ENCODE measurements at regions not wholly inside any gene's neighbourhood (a gene's known extent, or its start where the extent isn't known, plus 50 kb on each side); places are given as distances from the start of the nearest gene placed in this dataset.
"Not testable (repeated sequence)": the region's sequence is repeated elsewhere in the genome, so short reads cannot be mapped to it uniquely, and the experiment has no call there.

DNA sequence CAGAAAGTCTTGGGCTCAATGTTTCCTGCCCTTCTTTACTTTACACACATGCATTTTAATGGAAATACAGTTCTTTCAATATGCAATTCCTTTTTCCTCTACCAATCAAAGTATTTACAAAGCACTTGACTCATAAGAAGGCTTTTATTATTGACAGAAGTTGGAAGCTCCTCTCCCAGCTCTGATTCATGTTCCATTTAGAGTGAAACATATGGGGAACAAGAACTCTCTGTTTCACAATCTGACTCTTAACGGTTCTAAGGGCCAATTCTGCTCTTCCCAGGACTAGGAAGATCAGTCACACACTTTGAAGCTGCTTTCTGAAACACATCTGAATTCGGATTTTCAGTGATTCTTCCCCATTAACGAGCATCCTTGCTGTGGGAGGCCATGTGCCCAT, 300.5 kb downstream of the ANAPC1 start:
- H3K4me3 ChIP-seq; H3K27me3 ChIP-seq; H3K36me3 ChIP-seq; H3K9me3 ChIP-seq; DNase-seq; H3K27ac ChIP-seq; H3K4me1 ChIP-seq; intact Hi-C loops (cut with DNase I; ENCODE audit: low total_unique reads): not testable (repeated sequence)

DNA sequence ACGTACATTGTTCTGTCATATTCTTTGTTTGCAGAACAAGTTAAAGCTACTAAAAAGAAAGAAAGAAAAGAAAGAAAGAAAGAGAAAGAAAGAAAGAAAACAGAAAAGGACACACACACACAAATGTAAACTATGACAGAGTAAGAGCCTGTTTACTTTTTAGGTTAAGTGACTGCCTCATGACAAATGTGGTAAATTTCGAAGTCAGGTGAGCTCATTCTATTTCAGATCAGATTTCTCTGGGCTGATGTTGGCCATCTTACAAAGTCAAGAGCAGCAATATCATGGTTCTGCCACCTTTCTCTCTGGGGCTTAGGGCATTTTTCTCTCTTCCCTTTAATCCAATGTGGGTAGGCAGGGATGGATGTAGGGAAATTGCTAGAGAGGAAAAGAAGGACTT, 299.5 kb downstream of the ANAPC1 start:
- H3K27ac ChIP-seq; DNase-seq; H3K4me1 ChIP-seq; intact Hi-C loops (cut with DNase I; ENCODE audit: low total_unique reads); H3K36me3 ChIP-seq; H3K4me3 ChIP-seq; H3K27me3 ChIP-seq; H3K9me3 ChIP-seq: not testable (repeated sequence)

DNA sequence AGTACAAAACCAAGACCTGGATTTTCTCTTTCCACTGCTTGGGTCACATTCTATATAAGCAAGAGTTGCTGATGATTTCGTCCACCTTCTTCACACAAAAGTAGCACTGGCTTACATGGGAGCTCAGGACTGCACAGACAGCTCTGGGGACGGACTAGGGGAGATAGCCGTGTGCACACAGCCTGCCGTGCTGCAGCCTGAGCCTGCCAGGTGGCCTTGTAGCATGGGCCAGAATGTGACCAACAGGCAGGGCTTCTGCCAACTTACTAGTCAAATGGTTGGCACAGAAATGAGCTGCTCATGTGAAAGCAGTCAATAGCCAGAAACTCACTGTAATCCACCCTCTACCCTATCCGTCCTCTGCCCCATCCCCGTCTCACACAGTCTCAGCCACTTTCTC, 299.0 kb downstream of the ANAPC1 start:
- H3K9me3 ChIP-seq; H3K36me3 ChIP-seq; intact Hi-C loops (cut with DNase I; ENCODE audit: low total_unique reads); H3K27ac ChIP-seq; H3K27me3 ChIP-seq; H3K4me3 ChIP-seq; DNase-seq; H3K4me1 ChIP-seq: not testable (repeated sequence)

DNA sequence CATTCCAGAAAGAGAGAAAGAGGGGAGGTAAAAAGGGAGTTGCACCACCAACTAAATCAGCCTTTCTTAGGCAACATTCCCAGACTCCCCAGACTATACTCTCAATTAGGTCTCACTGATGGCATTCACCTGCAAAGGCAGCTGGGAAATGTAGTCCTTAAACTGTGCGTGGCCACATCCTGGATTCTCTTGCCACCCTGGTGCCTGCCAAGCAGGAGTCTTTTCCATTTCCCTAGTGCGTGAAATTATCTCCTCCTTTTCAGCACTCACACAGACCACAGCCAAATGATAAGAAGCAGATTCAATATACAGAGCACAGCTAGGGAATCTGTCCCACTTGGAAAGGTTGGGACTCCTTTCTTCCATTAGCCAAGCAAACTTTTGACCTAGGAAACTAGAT, 298.0 kb downstream of the ANAPC1 start:
- H3K9me3 ChIP-seq; H3K27me3 ChIP-seq; DNase-seq; H3K27ac ChIP-seq; intact Hi-C loops (cut with DNase I; ENCODE audit: low total_unique reads); H3K4me1 ChIP-seq; H3K4me3 ChIP-seq; H3K36me3 ChIP-seq: not testable (repeated sequence)

DNA sequence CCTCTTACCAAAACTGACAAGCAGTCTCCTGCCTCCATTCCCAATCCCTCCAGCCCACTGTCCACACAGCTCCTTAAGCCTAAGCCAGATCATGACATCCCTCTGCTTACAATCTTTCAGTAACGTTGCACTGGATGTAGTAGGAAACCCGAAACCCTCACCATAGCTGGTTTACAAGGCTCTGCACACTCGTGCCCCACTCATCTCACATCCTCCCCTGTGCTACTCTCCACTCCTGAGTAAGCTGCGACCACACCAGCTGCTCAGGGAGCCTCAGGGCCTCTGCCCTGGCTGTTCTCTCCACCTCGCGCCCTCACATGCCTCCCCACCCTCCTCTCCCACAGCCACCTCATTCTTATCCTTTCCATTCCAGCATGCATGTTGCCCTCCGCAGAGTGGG, 288.9 kb downstream of the ANAPC1 start:
- intact Hi-C loops (cut with DNase I; ENCODE audit: low total_unique reads); H3K27me3 ChIP-seq; H3K36me3 ChIP-seq; H3K27ac ChIP-seq; DNase-seq; H3K4me3 ChIP-seq; H3K4me1 ChIP-seq; H3K9me3 ChIP-seq: not testable (repeated sequence)

DNA sequence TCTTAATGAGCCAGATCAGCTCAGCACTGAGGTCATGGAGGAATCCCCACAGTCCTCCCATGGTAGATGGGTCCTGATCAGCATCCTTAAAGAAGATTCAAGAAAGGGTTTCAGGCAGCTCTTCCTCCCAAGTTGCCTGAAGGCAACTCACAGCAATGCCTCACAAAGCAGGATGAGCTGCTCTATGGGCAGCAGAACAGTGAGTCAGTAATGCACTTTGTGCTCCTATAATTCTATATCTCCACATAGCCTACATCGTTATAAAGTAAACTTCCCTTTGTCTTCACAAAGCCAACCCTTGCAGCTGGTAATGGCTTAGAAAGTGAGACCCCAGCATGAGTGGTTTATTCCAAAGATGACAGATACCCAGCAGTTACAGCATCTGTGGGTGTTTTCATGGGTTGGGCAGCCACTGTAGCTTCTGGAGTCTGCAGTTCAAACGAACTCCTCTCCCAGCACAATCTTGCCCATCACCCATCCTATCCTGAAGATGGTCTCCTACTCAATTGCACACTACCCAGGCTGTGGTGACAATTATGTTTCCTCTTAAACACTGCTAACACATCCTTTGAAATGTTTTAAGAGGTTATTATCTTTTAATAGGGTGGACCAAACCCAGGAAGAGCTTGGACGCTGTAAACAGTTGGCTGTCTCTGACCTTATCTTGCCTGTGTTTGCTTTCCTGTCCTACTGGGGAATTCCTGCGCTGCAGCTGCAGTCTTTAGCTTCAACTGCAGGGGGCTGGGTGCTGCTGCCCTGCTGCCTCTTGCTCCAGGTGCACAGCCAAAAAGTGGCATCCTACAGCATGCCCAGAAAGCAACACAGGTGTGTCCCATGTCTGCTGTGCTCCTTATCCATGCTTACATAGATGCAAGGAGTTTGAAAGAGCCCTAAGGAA, 286.9 kb downstream of the ANAPC1 start:
- H3K36me3 ChIP-seq; H3K27ac ChIP-seq; H3K9me3 ChIP-seq; DNase-seq; H3K4me1 ChIP-seq; H3K4me3 ChIP-seq; H3K27me3 ChIP-seq; intact Hi-C loops (cut with DNase I; ENCODE audit: low total_unique reads): not testable (repeated sequence)

DNA sequence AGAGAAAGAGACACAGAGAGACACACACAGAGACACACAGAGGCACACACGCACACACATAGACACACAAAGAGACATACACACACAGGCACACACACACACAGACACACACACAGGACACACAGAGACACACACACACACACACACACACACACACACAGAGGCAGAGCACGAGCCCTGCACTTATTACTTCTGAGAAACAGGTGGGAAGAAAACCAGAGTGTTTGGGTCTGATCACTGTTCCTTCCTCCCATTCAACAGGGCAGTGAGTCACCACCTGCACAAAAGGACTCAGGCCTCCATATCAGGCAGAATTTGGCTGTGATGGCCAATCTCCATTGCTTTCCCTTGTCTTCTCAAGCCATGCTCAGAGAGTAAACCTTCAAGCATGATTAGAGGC, 285.0 kb downstream of the ANAPC1 start:
- H3K9me3 ChIP-seq; H3K4me3 ChIP-seq; intact Hi-C loops (cut with DNase I; ENCODE audit: low total_unique reads); H3K27ac ChIP-seq; DNase-seq; H3K4me1 ChIP-seq; H3K36me3 ChIP-seq; H3K27me3 ChIP-seq: not testable (repeated sequence)

DNA sequence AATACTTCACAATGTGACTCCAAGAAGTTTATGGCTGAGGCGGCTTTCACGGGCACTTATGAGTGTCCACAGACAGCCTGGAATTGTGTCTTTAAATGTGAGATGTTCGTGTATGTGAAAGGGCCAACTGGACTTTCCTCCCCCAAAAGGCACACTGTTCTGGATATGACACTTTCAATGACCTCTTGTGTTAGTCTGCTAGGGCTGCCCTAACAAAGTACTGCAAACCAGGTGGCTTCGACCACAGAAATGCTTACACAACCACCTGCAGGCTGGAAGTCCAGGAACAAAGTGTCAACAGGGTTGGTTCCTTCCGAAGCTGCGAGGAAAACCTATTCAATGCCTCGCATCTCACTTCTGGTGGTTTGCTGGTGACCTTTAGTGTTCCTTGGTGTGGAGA, 281.7 kb downstream of the ANAPC1 start:
- H3K4me1 ChIP-seq; intact Hi-C loops (cut with DNase I; ENCODE audit: low total_unique reads); H3K36me3 ChIP-seq; H3K27ac ChIP-seq; DNase-seq; H3K4me3 ChIP-seq; H3K9me3 ChIP-seq; H3K27me3 ChIP-seq: not testable (repeated sequence)

DNA sequence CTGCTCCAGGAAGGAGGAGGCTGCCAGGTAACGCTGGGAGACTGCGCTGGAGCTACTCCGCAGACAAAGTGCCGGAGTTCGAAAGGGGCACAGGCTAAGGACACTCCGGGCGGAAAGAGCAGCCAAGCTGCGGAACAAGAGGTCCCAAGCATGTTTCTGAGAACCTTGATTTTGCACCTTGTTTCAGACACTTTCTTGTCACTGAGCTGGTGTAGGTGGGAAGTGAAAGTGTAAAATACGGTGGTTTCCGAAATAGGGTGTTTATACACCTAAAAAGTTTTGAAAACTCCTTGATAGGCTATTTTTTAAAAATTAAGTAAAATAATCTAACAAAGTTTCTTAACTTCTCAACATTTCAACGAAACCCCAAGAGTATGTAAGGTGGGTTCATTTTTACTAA, 278.2 kb downstream of the ANAPC1 start:
- H3K4me3 ChIP-seq, DNase-seq: not testable (repeated sequence)

DNA sequence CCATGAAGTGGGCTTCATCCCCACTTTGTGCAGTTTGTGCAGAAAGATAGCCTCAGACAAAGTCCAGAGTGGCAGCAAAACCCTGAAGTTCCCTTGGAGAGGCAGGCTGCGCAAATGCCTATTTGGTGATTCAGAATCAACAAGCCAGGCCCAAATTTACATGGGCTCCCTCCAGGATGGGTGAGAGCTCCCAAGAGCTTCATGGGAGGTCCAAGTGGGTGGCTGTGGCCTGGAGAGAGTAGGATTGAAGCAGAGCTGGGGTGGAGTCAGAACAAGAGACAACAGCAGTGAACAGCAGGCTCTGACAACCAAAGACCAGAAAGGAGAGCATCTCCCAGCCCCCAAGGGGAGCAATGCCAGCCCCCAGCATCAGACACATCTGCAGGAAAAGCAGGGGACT, 277.4 kb downstream of the ANAPC1 start:
- H3K36me3 ChIP-seq; H3K9me3 ChIP-seq; DNase-seq; intact Hi-C loops (cut with DNase I; ENCODE audit: low total_unique reads); H3K4me1 ChIP-seq; H3K4me3 ChIP-seq; H3K27me3 ChIP-seq; H3K27ac ChIP-seq: not testable (repeated sequence)

More for the DNA sequence above, 278.2 kb downstream of the ANAPC1 start:
- H3K27me3 ChIP-seq; H3K9me3 ChIP-seq; intact Hi-C loops (cut with DNase I; ENCODE audit: low total_unique reads); H3K36me3 ChIP-seq; H3K4me1 ChIP-seq; H3K27ac ChIP-seq: not testable (repeated sequence)

DNA sequence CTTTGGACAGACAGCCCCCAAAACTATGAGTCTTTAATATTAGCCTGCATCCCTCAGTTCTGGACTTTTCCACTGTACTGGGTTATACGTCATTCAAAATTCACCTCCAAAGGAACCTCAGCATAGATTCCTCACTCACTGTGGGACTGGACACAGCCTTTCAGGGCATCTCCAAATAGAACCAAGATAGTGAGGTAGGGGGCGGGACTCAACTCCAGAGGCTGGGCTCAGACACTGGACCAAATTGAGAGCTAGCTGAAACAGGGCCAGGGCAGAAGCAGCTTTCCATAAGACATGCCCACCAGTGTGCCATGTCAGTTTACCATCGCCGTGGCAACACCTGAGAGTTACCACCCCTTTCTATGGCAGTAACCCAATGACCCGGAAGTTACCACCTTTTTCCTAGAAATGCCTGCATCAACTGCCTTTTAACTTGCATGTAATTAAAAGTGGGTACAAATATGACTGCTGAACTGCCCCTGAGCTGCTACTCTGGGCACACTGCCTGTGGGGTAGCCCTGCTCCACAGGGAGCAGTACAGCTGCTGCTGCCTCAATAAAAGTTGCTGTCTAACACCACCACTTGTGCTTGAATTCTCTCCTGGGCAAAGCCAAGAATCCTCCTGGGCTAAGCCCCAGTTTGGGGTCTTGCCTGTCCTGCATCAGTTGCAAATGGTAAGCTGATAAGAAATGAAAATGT, 274.7 kb downstream of the ANAPC1 start:
- H3K27me3 ChIP-seq; intact Hi-C loops (cut with DNase I; ENCODE audit: low total_unique reads); DNase-seq; H3K4me3 ChIP-seq; H3K36me3 ChIP-seq; H3K4me1 ChIP-seq; H3K27ac ChIP-seq; H3K9me3 ChIP-seq: not testable (repeated sequence)

DNA sequence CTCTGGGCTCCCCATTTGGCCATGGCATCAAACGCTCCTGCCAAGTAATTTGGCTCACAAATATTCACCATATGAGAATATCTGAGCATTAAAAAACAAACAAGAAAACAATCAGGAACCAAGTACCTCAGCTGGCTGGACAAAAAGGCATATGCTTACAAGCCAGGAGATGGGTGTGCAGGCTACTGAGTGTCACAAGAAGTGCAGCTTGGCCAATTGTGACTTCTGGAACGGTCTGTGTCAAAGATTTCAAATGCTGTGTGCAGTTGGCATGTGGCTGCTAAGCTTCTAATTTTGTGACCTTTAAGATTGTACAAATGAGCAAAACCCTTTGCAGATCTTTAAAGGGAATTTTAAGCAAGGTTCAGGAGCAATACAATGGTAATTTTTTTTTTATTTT, 274.0 kb downstream of the ANAPC1 start:
- H3K27ac ChIP-seq; H3K4me1 ChIP-seq; intact Hi-C loops (cut with DNase I; ENCODE audit: low total_unique reads); DNase-seq; H3K4me3 ChIP-seq; H3K9me3 ChIP-seq; H3K36me3 ChIP-seq; H3K27me3 ChIP-seq: not testable (repeated sequence)

Measured in tibial artery (tissue), 4 donors.